GDM1 (cell line): ENCODE measurements at regions not wholly inside any gene's neighbourhood (a gene's known extent, or its start where the extent isn't known, plus 50 kb on each side); places are given as distances from the start of the nearest gene placed in this dataset.

ENCODE experiments used
- DNase-seq: peaks from one replicate; lab custom pipeline; 2025; lab: John Stamatoyannopoulos, UW

DNA sequence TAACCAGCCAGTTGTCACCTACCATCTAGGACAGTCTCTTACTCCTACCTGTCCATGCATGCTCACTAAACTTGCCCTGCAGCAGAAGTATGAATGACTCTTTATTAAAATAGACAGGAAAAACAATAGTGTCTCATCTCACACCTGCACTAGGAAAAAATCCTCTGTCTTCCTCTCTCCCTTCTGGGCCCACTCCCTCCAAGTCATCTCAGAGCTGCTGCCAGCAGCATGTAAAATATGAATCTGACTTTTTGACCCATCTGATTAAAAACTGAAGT, 93.5 kb upstream of the THBS1 start:
- DNase-seq = no peak

DNA sequence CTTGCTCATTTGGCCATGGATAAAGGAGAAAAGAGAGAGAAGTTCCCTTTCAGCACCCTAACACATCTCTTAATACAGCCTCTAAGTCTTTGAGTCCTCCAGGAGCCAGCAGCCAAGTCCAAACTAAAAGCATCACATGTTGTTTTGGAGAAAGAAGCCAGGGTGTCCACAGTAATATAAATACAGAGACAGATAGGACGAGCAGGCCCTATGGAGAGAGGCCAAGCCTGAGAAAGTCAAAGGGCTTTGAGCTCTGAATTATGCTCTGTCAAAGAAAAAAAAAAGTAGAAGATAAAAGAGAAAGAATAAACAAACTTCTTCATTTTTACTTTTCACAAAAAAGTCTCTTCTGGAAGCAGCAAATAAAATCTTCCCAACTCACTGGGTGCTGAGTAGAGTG, 92.4 kb upstream of the THBS1 start:
- DNase-seq = no peak

DNA sequence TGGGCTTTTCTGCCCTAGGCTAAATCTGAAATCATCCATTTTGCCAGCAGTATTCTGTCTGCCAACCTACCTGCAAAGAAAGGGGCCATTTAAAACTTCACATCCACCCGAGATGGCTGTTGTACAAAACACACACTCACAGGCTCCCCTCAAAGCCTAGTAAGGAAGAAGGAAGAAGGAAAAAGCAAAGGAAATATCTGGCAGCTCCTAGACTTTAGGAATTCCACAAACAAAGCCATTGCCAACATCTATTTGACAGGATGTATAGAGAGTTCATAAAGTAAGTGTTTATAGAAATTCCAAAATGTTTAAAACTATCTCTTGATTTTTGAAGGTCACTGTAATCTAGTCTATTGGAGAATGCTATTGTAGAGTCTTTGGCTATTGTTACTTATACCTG, 91.9 kb upstream of the THBS1 start:
- DNase-seq = no peak

- no peak for DNase-seq
Measured at GRCh38 chr15:39491115-39491885, 89.6 kb upstream of the THBS1 start.

DNA sequence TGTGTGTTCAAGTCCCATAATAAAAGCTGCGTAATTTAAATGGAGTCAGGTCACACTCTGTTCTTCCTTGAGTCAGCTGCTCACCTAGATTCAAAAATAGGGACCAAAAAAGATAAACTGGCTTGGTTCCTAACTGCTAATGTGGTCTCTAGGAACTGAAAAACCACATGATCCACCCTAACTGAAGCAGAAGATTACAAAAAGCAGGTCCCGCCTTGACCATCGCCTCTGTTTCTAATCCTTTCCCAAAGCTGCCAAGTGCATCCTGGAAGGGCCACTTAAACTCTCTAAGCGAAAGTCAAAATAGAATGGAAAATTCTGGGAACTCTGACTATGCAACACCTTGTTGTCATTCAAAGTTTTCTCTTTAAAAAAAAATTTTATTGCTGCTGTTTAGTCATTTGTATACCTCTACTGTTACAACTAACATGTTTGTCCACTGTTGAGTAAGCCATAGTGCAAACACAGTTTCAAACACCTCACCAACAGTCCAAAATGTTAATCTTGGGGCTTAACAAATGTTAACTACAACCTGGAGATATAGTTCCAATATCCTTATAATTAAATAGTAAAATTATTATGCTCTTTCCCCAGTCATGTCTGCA, 88.9 kb upstream of the THBS1 start:
- no peak for DNase-seq

GRCh38 chr15:39493424-39494067, 87.3 kb upstream of the THBS1 start:
- no peak for DNase-seq

DNA sequence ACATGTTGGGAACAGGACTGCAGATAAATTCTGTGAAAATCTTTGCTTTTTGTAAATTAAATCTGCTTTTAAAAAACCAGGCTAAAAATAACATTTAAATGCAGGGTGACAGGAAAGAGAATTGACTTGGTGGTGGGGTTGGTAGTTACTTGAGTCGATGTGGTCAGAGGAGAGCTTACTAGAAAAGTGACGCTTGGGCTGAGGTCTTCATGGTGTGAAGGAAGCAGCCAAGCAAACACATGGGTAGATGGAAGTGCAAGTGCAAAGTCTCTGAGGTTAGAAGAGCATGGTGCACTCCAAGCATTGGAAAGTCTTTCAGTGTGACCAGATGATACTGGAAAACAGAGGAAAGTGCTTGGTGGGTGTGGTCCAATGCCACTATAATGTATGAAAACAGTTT, 86.4 kb upstream of the THBS1 start:
- no peak for DNase-seq

- DNase-seq = no peak
Measured at GRCh38 chr15:39495871-39496840, 84.7 kb upstream of the THBS1 start.

DNA sequence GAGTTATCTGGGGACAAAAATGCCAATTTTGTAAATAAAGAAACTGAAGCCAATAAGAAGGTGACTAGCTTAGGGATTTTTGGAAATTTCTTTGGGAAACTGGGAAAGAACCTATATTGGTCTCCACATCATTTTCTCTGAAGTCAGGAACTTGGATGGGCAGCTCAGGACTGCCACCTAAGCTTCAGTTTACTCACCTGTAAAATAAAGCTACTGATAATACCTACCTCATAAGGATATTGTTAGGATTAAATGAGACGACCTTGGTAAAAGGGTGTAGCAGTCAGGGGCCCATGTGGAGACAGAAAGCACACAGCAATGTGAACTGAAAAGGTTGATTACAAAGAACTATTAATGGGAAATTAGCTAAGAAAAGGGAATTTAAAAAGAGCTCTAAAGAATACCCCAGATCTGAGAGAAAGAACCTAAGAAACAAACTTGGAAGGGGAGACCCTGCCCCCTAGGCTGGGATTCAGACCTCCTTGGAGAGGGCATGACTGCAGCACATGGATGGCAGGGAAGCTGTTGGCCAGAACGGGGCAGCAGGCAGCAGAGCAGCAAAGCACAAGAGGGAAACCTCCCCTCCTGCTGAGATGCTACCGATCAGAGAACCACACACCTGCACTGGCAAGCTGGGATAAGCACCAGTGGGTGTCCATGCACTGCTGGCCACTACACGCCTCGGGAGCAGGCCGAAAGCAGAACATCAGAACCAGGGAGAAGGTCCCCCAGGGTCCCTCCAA, 83.7 kb upstream of the THBS1 start:
- DNase-seq = no peak

DNA sequence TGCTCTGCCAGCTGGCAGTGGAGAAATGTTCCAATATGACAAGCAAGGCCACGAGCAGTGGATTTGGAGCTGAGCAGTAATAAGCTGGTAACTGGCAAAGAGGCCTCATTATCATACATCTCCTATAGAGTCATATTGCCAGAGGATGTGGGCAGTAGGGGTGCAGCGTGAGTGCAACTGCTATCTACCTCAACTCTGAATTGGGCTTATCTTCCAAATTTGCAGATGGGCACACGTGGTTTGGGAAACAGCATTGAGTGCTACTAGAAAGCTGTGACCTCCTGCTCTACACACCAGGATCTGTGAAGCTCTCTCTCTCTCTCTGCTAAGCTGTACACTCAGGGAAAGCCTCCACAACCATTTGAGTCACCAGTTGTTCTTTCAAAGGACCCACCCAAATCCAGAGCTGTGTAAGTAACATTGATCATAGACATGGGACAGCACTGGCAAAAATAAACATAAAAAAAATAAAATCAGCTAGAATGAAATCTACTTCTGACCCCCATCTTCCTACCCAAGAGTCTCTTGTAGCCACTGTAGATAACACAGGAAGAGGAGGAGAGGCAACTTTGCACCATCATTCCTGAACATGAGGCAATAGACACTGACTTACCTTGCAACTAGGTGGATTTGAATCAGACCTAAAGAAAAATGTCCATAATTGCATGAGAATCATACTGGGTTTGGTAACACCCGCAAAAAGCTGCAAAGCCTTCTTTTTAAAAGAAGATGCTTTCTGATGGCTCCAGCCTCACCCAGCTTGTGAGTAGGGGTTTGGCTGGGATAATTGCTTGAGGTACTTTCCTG, 82.9 kb upstream of the THBS1 start:
- DNase-seq = no peak

GRCh38 chr15:39498629-39499028, 82.2 kb upstream of the THBS1 start:
- DNase-seq = no peak

DNA sequence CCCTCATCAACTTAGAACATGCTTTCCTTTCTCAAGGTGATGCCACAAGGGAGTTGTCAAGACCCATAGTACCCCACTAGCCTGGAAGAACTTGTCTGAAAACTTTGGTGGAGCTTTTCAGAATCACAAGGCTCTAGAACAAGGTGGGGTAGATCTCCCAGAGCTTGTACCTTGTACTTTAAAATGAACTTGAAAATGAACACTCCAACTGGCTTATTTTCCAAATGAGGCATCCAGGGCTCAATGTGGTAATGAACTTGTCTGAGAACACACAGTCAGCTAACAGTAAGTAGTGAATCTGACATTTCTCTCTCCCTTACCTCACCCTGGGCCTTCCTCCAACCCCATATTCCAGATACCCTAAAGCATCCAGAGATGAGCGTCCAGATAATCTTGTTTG, 81.8 kb upstream of the THBS1 start:
- DNase-seq = no peak

DNA sequence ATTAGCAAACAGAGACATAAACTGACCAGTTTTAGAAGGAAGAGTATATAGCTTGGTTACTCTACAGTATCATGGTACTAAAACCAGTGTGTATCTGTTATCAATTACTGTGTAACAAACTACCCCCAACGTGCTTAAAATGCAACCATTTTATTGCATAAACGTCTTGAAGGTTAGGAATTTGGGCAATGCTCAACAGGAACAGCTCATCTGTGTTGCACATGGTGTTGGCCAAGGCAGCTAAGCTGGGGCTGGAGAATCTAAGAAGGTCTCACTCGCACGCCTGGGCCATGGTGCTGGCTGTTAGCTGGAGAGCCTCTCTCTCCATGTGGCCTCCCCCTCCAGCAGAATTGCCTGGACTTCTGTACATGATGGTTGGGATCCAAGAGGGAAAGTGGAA, 81.2 kb upstream of the THBS1 start:
- DNase-seq = no peak

GRCh38 chr15:39501366-39502081, 79.4 kb upstream of the THBS1 start:
- DNase-seq = no peak

- DNase-seq = no peak
Measured at GRCh38 chr15:39502082-39502447, 78.8 kb upstream of the THBS1 start.

DNA sequence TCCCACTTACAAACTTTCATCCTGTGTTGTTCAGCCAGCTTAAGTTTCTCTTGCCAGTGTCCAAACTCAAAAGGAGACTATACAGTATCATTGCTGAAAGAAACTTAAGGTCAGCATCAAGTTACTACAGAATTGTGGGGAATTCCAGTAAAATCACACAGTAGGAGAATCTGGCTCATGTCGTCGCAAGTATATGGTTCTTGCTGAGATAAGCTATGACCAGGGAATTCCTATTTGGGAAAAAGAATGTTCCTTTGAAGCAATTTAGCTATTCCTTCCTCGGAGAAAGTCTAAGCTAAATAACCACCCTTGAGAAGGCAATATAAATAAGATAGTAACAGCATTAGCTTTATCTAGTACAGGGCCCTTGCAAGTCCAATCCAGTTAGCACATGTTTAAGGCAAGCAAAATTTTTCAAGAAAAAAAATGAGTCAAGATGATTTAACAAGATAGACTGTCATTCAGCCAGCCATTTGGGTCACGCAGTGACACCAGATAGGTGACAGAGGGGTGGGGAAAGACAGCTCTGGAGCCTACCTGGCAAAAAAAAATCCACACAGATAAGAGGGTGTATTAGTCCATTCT, 78.2 kb upstream of the THBS1 start:
- DNase-seq = no peak

- DNase-seq = no peak
Measured at GRCh38 chr15:39503526-39503925, 77.4 kb upstream of the THBS1 start.

- no peak for DNase-seq
Measured at GRCh38 chr15:39504808-39505207, 76.1 kb upstream of the THBS1 start.

- no peak for DNase-seq
Measured at GRCh38 chr15:39506146-39506545, 74.7 kb upstream of the THBS1 start.

DNA sequence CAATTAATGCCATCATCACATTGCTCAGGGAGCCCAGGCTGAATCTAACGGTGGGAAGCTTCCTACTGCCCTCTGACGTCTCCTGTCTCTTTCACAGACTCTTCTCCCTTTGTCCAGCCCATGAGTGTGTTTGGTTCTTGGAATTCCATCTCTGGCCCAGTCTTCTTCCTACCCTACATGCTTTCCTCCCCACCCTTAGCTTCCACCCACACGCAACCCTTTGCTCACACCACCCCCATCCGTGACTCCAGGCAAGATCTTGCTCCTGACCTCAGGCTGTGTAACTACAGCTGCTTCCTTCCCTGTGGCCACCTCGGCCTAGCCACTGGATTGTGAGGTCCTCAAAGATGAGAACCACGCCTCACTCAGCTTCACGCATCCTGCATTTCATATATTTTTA, 72.3 kb upstream of the THBS1 start:
- DNase-seq = no peak
